ENCODE measurements at regions not wholly inside any gene's neighbourhood (a gene's known extent, or its start where the extent isn't known, plus 50 kb on each side); places are given as distances from the start of the nearest gene placed in this dataset.
"Not testable (repeated sequence)": the region's sequence is repeated elsewhere in the genome, so short reads cannot be mapped to it uniquely, and the experiment has no call there.

GRCh38 chr3:106276151-106276550 is 407.3 kb upstream of the CBLB start:
- no peak for DNase-seq

GRCh38 chr3:106276755-106277612 is 408.2 kb upstream of the CBLB start:
- DNase-seq = no peak

- DNase-seq = no peak
Measured at GRCh38 chr3:106277731-106278130, 408.9 kb upstream of the CBLB start.

GRCh38 chr3:106281221-106281620 is 412.4 kb upstream of the CBLB start:
- DNase-seq = no peak

GRCh38 chr3:106282943-106283342 is 414.1 kb upstream of the CBLB start:
- DNase-seq = no peak

- no peak for DNase-seq
Measured at GRCh38 chr3:106288781-106289180, 420.0 kb upstream of the CBLB start.

- DNase-seq = no peak
Measured at GRCh38 chr3:106290304-106290997, 421.6 kb upstream of the CBLB start.

GRCh38 chr3:106293161-106293560 is 424.3 kb upstream of the CBLB start:
- no peak for DNase-seq

- DNase-seq = no peak
Measured at GRCh38 chr3:106294121-106294520, 425.3 kb upstream of the CBLB start.

- no peak for DNase-seq
Measured at GRCh38 chr3:106296062-106296461, 427.2 kb upstream of the CBLB start.

- no peak for DNase-seq
Measured at GRCh38 chr3:106299300-106300098, 430.7 kb upstream of the CBLB start.

GRCh38 chr3:106302451-106303221 is 433.8 kb upstream of the CBLB start:
- no peak for DNase-seq

GRCh38 chr3:106303766-106304165 is 435.0 kb upstream of the CBLB start:
- no peak for DNase-seq

GRCh38 chr3:106305127-106305526 is 436.3 kb upstream of the CBLB start:
- no peak for DNase-seq

GRCh38 chr3:106305882-106306435 is 437.1 kb upstream of the CBLB start:
- no peak for DNase-seq

- DNase-seq = no peak
Measured at GRCh38 chr3:106309274-106309673, 440.5 kb upstream of the CBLB start.

- DNase-seq = not testable (repeated sequence)
Measured at GRCh38 chr3:106309798-106310197, 441.0 kb upstream of the CBLB start.

GRCh38 chr3:106317141-106318055 is 448.6 kb upstream of the CBLB start:
- no peak for DNase-seq

- DNase-seq = not testable (repeated sequence)
Measured at GRCh38 chr3:106321438-106321837, 452.6 kb upstream of the CBLB start.

GRCh38 chr3:106323586-106323985 is 454.8 kb upstream of the CBLB start:
- no peak for DNase-seq
